HepG2 (cell line): ENCODE measurements at regions not wholly inside any gene's neighbourhood (a gene's known extent, or its start where the extent isn't known, plus 50 kb on each side); places are given as distances from the start of the nearest gene placed in this dataset.

Experiments used
- CTCF ChIP-seq: sonication (generic); formaldehyde crosslinking; IDR thresholded peaks from 2 replicates; pipeline ENCODE4 v1.5.0; 2020; ENCODE audit warnings: mild to moderate bottlenecking, missing genetic modification reagents, moderate library complexity
- EZH2 ChIP-seq: conservative IDR thresholded peaks from 2 replicates; pipeline ENCODE4 v1.6.1; 2012; ENCODE audit warnings: mild to moderate bottlenecking, low read depth, low read length, moderate library complexity
- HMGXB3 ChIP-seq: sonication (generic); formaldehyde crosslinking; IDR thresholded peaks from 2 replicates; pipeline ENCODE4 v1.4.0; 2020; ENCODE audit warnings: missing genetic modification reagents, borderline replicate concordance
- MLLT10 ChIP-seq: sonication (generic); formaldehyde crosslinking; IDR thresholded peaks from 2 replicates; pipeline ENCODE4 v1.4.0; 2020; ENCODE audit warnings: missing genetic modification reagents
- NCOA2 ChIP-seq: sonication (generic); formaldehyde crosslinking; IDR thresholded peaks from 2 replicates; pipeline ENCODE4 v1.8.0; 2022; ENCODE audit warnings: inconsistent platforms
- NFIC ChIP-seq: IDR thresholded peaks from 2 replicates; pipeline ENCODE4 v1.6.1; 2012; ENCODE audit warnings: mild to moderate bottlenecking, low read length, inconsistent platforms
- POLR2A ChIP-seq, 2 experiments: IDR thresholded peaks; 2 replicates each; pipeline ENCODE4 v1.6.1; 2011; ENCODE audit warnings: low read depth in 2 of 2, low read length in 2 of 2, mild to moderate bottlenecking in 1 of 2, moderate library complexity in 1 of 2; ENCODE audit not compliant: insufficient read depth in 1 of 2
- RERE ChIP-seq: IDR thresholded peaks from 2 replicates; pipeline ENCODE4 v1.6.1; 2016; ENCODE audit warnings: low read depth, missing genetic modification reagents, missing compliant biosample characterization
- SRF ChIP-seq: IDR thresholded peaks from 2 replicates; pipeline ENCODE4 v1.6.1; 2011; ENCODE audit warnings: mild to moderate bottlenecking, low read depth, low read length, moderate library complexity
- ZFP82 ChIP-seq: sonication (generic); formaldehyde crosslinking; IDR thresholded peaks from 2 replicates; pipeline ENCODE4 v1.5.1; 2020; ENCODE audit warnings: mild to moderate bottlenecking, missing genetic modification reagents, borderline replicate concordance
- ZNF354B ChIP-seq: sonication (generic); formaldehyde crosslinking; IDR thresholded peaks from 2 replicates; pipeline ENCODE4 v1.8.0; 2022; ENCODE audit warnings: mild to moderate bottlenecking, missing genetic modification reagents
- ZNF75D ChIP-seq: sonication (generic); formaldehyde crosslinking; IDR thresholded peaks from 2 replicates; pipeline ENCODE4 v1.8.1; 2023; ENCODE audit warnings: missing genetic modification reagents, mild to moderate bottlenecking, borderline replicate concordance

GRCh38 chr13:84362777-84363176, 480.5 kb upstream of the SLITRK1 start:
- TF ChIP-seq CTCF (CRISPR knock-in tag) = no peak
- no peak for TF ChIP-seq MLLT10 (CRISPR knock-in tag)
- TF ChIP-seq ZFP82 (CRISPR knock-in tag) = no peak
- no peak for TF ChIP-seq RERE (CRISPR knock-in tag)
- no peak for TF ChIP-seq NCOA2
- no peak for TF ChIP-seq ZNF354B
- TF ChIP-seq SRF = no peak
- no peak for TF ChIP-seq HMGXB3
- TF ChIP-seq EZH2 = no peak
- no peak for TF ChIP-seq NFIC
- no peak for TF ChIP-seq POLR2A (IDR thresholded peaks at IDR 0.05; ENCODE audit: insufficient read depth in 1 of 2, low read depth in 2 of 2, low read length in 2 of 2)
- no peak for TF ChIP-seq ZNF75D (CRISPR knock-in tag)
